HG02571 (cell line): ENCODE measurements at regions not wholly inside any gene's neighbourhood (a gene's known extent, or its start where the extent isn't known, plus 50 kb on each side); places are given as distances from the start of the nearest gene placed in this dataset.

Source experiments
- ATAC-seq: cut with Tn5 transposase; IDR thresholded peaks from one replicate; pipeline ENCODE4 v1.9.1; 2021; ENCODE audit warnings: mild to moderate bottlenecking, moderate library complexity; ENCODE audit not compliant: unreplicated experiment

GRCh38 chrX:120819126-120819525, 56.5 kb downstream of the CT47B1 start:
- no peak for ATAC-seq

DNA sequence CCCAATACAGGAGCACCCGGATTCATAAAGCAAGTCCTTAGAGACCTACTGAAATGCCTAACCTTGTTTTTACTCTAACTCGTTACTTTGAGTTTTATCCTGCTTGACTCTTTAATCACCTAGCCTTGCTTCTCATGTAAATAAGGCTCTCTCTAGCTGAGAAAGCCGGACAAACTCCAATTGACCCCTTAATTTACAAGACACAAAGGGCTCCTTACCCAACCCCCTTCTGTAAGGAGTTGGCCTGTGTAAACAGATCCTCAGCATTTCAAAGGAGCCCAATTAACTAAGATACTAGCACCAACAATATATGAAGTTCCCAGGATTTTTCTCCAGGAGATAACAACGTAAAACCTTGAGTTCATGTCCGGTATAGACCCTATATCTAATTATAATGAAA, 61.7 kb downstream of the CT47B1 start:
- no peak for ATAC-seq

DNA sequence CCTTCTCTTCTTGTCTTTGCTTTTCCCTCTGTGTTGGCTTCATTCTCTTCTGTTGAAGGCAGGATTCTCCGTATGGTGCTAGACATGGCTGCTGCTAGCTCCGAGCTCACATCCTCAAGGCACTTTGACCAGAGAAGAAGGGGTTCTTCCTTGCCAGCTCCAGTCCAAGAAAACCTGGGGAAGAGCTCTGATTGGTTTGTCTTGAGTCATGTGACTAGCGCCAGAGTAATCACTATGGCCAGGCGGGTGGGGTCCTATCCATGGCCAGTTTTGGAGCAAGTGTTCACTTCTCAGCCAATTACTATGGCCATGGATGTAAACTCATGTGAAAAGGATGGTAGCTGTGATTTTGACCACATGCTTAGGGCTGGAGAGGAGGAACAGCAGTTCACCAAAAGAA, 74.2 kb downstream of the CT47B1 start:
- no peak for ATAC-seq

DNA sequence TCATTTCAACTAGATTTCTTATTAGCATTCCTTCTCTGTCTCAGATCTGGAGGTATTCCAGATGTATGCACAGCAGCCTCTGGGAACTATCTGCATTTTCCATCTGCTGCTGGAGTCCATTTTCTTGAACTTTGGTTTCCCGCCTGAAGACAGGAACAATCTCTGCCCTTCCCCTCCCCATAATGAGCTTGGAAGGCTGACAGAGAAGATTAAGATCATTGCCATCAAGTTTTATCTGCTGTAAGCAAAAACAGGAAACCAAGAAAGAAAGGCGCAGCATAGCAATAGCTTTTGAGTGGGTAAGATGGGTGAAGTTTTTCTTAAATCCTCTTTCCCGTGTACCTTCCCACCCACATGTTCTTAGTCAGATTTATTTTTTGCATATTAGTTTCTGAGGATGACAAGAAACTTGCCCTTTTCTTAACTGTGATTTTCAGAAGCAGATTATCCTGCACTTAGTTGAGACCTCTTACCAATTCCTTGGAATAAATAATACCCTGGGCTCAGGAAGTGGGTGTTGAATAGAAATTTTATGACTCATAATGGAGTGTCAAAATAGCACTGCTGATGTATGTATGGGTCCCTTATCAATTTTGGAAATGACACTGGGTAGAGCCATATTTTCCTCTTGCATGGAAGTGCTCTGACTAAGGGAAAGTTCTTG, 78.3 kb downstream of the CT47B1 start:
- no peak for ATAC-seq

DNA sequence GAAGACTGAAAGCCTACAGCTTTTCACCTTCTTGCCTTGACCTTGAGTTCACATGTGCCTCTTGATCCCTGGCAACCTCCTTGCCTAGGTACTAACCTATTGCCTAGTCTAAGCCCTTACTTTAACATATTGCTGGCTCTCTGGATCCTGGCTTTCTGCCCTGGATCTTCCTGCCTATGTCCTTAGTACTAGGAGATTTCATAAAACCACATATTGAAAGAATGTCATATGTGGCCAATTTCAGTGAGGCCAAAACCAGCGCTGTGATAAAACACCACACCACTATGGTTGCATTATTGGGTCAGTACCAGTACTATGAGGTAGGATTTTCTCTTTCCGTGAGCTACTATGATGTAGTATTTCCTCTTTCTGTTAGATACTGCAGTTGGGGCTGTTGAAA, 80.4 kb downstream of the CT47B1 start:
- no peak for ATAC-seq

DNA sequence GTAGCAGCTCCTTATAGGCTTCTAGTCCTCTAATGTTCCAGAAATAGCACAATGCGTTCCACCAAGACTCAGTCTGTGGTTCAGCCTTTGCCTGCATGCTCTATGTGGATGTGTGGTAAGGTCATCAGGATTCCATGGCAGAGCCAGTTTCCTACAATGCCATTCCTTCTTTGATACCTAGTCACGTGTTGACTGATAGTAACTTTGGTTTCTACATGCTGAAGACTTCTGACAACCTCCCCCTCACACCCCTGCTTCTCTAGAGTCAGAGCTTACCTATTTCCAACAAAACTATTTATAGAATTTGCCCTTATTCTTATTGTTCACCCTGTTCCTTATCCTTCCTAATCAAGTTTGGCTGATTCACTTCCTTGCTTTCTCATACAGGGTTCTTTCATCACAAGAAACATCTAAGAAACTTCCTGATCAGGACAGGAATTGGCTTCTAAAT, 81.1 kb downstream of the CT47B1 start:
- no peak for ATAC-seq

GRCh38 chrX:120793098-120793497, 82.6 kb downstream of the CT47B1 start:
- no peak for ATAC-seq

- ATAC-seq = no peak
These were observed 84.5 kb downstream of the CT47B1 start for GRCh38 chrX:120791013-120791643.

- no peak for ATAC-seq
These were observed 85.1 kb downstream of the CT47B1 start for GRCh38 chrX:120790552-120790951.

DNA sequence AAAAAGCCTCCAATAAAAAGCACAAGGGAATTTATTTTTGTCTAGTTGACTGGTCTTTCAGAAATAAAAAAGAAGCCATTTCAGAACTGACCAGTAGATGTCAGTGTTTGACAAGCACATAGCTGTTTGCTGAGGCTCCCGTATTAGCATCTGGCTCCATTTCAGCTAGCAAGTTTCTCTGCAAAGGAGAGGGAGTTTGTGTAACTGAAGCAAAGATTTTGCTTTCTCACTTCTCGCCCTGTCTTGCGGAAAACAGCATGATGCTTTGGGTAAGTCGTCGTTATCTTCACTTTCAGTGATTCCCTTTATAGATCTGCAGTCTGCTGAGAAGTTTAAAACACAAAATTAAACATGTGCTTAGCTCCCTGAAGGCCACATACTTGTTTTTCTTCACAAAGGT, 85.5 kb downstream of the CT47B1 start:
- peak; percentile 74 for ATAC-seq

DNA sequence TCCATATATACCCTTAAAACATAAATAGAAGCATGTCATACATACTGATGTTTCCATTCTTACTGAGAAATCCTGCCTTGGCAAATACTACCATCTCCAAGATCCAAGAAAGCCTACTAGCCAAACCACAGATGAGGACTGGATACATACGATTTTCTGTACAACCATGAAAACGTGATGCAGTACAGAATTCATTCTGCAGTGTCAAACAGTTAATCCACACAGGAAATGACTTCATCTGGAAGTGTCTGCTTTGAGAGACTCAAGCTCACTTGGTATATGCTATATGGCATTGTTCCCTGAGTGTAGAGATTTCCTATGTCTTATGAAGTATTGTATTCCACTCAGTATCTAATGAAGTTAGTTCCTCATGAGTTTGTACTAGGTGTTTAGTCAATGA, 94.3 kb downstream of the CT47B1 start:
- ATAC-seq = no peak

DNA sequence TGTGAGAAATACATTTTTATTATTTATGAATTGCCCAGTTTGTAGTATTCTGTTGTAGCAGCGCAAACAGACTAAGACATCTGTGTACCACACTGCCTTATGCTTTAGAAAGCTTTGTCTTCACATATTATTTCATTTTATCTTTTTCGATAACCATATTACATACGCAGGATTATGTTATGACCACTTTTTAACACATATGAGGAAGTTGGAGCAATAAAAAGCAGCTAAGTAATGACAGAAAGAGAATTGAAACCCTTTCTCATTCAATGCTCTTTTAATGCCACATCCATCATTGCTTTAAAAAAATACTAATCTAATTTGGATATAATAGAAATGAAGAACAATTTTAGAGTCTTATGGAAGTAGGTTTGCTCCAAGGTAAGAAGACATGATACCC, 99.7 kb downstream of the CT47B1 start:
- ATAC-seq = no peak

- ATAC-seq = no peak
These were observed 101.1 kb downstream of the CT47B1 start for GRCh38 chrX:120774606-120775005.

DNA sequence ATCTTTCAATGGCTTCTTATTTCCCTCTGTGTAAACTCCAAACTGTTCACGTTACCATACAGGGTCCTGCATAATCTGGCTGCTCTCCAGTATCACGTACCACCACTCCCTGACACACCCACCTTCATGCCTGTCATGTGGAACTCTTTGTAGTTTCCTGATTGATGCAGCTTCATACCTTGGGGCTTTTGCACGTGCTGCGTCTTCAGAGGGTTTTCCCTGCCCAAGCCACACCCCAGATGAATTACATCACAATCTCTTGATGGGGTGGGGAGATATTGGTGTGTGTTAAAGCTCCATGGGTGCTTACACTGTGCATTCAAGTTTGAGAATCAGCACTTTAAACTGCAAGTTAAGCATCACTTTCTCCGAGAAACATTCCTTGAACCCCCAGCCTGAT, 101.9 kb downstream of the CT47B1 start:
- ATAC-seq = no peak

DNA sequence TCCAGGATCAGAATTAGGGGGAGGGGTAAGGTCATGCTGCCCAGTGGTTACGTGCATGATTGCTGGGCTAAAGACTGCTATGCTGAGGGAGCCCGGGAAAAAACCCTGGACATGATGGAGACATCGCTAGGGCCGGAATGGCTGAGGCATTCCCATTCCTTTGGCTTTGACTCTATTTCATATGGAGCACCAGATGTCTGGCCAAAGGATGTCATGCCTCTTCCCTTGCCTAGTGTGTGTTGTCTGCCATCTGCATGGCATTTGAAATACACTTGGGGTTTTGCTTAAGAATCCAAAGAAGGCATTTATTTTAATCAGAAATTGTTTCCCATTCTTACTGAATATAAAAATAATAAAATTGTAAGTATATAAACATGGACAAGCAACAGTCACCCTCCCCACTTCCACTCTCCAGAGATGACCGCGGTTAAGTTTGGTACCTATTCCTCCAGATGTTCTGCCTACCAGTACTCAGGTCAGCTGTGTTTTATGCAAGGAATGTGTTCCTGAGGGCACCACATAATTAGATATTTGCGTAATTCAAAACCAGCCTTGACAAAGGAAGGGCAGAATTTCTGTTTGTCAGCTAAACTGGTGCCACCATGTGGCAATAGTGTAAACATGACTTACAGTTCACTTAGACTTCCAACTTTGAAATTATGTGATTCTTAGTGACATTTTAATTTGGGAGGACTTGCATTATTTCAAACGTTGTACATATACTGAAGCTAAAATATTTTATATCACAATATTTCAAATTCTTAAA, 105.9 kb downstream of the CT47B1 start:
- ATAC-seq = no peak

DNA sequence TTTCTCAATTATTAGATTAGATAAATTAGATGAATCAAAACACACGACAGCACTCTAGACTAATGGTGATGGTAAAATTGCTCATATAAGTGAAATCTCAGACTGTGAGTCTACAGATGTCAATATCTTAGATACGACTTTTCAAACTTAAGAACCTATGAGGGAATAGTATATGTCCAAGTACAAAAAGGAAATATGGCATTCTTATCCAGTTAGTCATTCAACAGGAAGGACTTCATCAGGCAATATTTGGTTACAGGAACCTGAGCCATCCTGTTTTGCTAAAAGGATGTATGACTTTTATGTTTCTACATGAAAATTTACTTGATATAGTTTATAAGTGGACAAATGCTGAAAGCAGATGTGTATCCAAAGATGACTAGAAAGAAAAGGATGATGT, 107.0 kb downstream of the CT47B1 start:
- ATAC-seq = no peak

DNA sequence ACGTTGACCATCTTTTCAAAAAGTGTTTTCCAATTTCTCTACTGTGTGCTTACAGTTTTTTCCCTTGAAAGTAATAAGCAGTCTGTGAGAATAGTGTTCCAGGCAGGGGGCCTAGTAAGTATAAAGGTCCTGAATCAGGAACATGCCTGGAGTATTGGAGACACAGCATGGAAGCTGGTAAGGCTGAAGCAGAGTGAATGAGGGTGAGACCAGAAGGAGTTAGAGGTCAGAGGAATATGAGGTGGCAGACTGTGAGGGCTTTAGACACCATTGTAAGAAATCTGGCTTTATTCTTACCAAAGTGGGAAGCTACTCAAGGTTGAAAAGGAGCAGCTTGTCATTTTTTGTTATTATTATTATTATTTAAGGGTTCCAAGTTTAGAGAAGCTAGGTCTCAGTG, 107.4 kb downstream of the CT47B1 start:
- no peak for ATAC-seq

DNA sequence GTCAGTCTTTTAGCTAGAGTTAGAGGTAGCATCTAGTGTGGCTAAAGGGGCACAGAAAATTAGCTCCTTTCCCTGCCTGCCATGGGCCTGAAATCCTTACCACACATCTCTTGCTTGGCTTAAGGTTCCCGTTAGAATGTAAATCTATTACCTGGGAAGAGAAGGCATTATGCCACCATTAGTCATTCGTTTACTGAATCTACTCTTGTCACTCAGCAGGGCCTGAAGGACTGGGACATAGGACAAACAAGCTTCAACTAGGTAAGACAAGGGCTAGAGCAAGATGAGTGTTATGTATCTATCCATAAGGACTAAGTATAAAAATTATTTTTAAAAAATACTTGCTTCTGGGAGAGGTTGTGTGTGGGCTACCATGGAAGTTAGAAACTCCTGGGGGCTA, 112.4 kb downstream of the CT47B1 start:
- ATAC-seq = no peak

GRCh38 chrX:120761810-120762209, 113.9 kb downstream of the CT47B1 start:
- ATAC-seq = no peak

DNA sequence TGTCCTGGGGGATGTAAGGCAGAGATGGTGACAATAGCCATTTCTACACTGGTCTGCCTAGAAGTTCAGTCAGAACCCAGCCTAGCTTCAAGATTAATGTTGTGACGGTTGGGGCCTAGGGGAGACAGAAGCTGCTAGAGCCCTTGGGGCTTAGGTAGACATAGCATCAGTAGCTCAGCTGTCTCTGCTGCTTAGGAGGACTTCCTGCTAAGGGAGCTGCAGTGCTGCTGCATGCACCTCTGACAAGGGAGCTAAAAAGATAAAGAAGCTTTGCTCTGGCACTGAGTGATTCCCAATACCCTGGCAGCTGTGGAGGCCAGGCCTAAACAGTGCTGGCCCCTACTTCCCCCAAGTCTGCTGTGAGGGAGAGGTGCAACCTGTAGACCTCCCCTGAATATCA, 116.0 kb downstream of the CT47B1 start:
- ATAC-seq = no peak

- peak; percentile 49 for ATAC-seq
These were observed 120.4 kb downstream of the CT47B1 start for GRCh38 chrX:120755066-120755846.
